HepG2 (cell line): ENCODE measurements at regions not wholly inside any gene's neighbourhood (a gene's known extent, or its start where the extent isn't known, plus 50 kb on each side); places are given as distances from the start of the nearest gene placed in this dataset.
A peak's percentile ranks its signal among the peaks of the same experiment; 100 is the strongest.

Source experiments
- AGO1 ChIP-seq: fragments of 200-400 bp; formaldehyde crosslinking; IDR thresholded peaks from 2 replicates; pipeline ENCODE4 v1.6.1; 2017; ENCODE audit warnings: mild to moderate bottlenecking, low read depth, low read length, moderate library complexity; ENCODE audit not compliant: poor library complexity, severe bottlenecking
- AKAP8 ChIP-seq: sonication (generic); formaldehyde crosslinking; IDR thresholded peaks from 2 replicates; pipeline ENCODE4 v1.5.1; 2020; ENCODE audit warnings: mild to moderate bottlenecking, missing genetic modification reagents
- FOSL1 ChIP-seq: sonication (generic); formaldehyde crosslinking; IDR thresholded peaks from 2 replicates; pipeline ENCODE4 v1.9.0; 2021; ENCODE audit warnings: missing genetic modification reagents, borderline replicate concordance
- MTF1 ChIP-seq: sonication (generic); formaldehyde crosslinking; IDR thresholded peaks from 2 replicates; pipeline ENCODE4 v1.5.0; 2020; ENCODE audit warnings: missing genetic modification reagents
- PHB2 ChIP-seq: fragments of 450-650 bp; IDR thresholded peaks from 2 replicates; pipeline ENCODE4 v1.6.1; 2018; ENCODE audit not compliant: partially characterized antibody
- RBAK ChIP-seq: sonication (generic); formaldehyde crosslinking; IDR thresholded peaks from 2 replicates; pipeline ENCODE4 v1.5.1; 2020; ENCODE audit warnings: mild to moderate bottlenecking, missing genetic modification reagents
- RNF2 ChIP-seq: fragments of 450-650 bp; conservative IDR thresholded peaks from 2 replicates; pipeline ENCODE4 v1.6.1; 2016; ENCODE audit warnings: low read depth
- USF2 ChIP-seq, 2 experiments: sonication (generic) in 1 of 2; formaldehyde crosslinking in 1 of 2; IDR thresholded peaks; 2 replicates each; pipeline versions ENCODE4 v1.5.1 to v1.6.1; 2011 to 2020; ENCODE audit warnings: borderline replicate concordance in 1 of 2, low read depth in 1 of 2, low read length in 1 of 2, mild to moderate bottlenecking in 1 of 2, missing genetic modification reagents in 1 of 2, moderate library complexity in 1 of 2
- ZBTB37 ChIP-seq: sonication (generic); formaldehyde crosslinking; IDR thresholded peaks from 2 replicates; pipeline ENCODE4 v1.4.0; 2020; ENCODE audit warnings: mild to moderate bottlenecking, missing genetic modification reagents
- ZBTB7A ChIP-seq: sonication (generic); formaldehyde crosslinking; IDR thresholded peaks from 2 replicates; pipeline ENCODE4 v1.8.0; 2022; ENCODE audit warnings: mild to moderate bottlenecking, missing genetic modification reagents
- ZMYM4 ChIP-seq: sonication (generic); formaldehyde crosslinking; IDR thresholded peaks from 2 replicates; pipeline ENCODE4 v1.8.1; 2023; ENCODE audit warnings: mild to moderate bottlenecking, missing genetic modification reagents
- ZNF446 ChIP-seq: sonication (generic); formaldehyde crosslinking; IDR thresholded peaks from 2 replicates; pipeline ENCODE4 v1.5.0; 2020; ENCODE audit warnings: mild to moderate bottlenecking, missing genetic modification reagents
- ZNF503 ChIP-seq: sonication (generic); formaldehyde crosslinking; IDR thresholded peaks from 2 replicates; pipeline ENCODE4 v1.4.0; 2020; ENCODE audit warnings: missing genetic modification reagents
- ZNF749 ChIP-seq: sonication (generic); formaldehyde crosslinking; IDR thresholded peaks from 2 replicates; pipeline ENCODE4 v1.8.0; 2022; ENCODE audit warnings: mild to moderate bottlenecking, missing genetic modification reagents, moderate library complexity, borderline replicate concordance
- ZNF777 ChIP-seq: sonication (generic); formaldehyde crosslinking; IDR thresholded peaks from 2 replicates; pipeline ENCODE4 v1.4.0; 2020; ENCODE audit warnings: missing genetic modification reagents
- ZNF800 ChIP-seq: sonication (generic); formaldehyde crosslinking; IDR thresholded peaks from 2 replicates; pipeline ENCODE4 v1.4.0; 2020; ENCODE audit warnings: missing genetic modification reagents
- ZSCAN31 ChIP-seq: sonication (generic); formaldehyde crosslinking; IDR thresholded peaks from 2 replicates; pipeline ENCODE4 v1.5.0; 2020; ENCODE audit warnings: low read depth, mild to moderate bottlenecking, missing genetic modification reagents
- TF ChIP-seq, protein P1 (sequence below): sonication (generic); formaldehyde crosslinking; IDR thresholded peaks from 2 replicates; pipeline ENCODE4 v1.9.0; 2021; ENCODE audit warnings: missing genetic modification reagents, mild to moderate bottlenecking, borderline replicate concordance

GRCh38 chr10:78438907-78439809 is 405.5 kb downstream of the RPS24 start (continued):
- TF ChIP-seq ZNF800 (CRISPR knock-in tag) (no peak), ZMYM4 (CRISPR knock-in tag) (no peak), RNF2 (0 out of 2 replicates have a peak, but pooled peaks have one; percentile 34), ZSCAN31 (CRISPR knock-in tag) (no peak), ZNF777 (CRISPR knock-in tag) (no peak), USF2 (IDR thresholded peaks at IDR 0.05; ENCODE audit: low read depth, low read length) (no peak), USF2 (CRISPR knock-in tag; IDR thresholded peaks at IDR 0.05; ENCODE audit: borderline replicate concordance) (no peak), ZNF503 (no peak), ZBTB7A (CRISPR knock-in tag) (no peak), PHB2 (no peak), AKAP8 (CRISPR knock-in tag) (no peak), AGO1 (no peak), ZNF446 (CRISPR knock-in tag) (no peak), MTF1 (CRISPR knock-in tag) (no peak), RBAK (CRISPR knock-in tag) (no peak), ZNF749 (no peak), ZBTB37 (CRISPR knock-in tag) (no peak), FOSL1 (CRISPR knock-in tag) (peak; percentile 85)
- TF ChIP-seq, protein P1, sequence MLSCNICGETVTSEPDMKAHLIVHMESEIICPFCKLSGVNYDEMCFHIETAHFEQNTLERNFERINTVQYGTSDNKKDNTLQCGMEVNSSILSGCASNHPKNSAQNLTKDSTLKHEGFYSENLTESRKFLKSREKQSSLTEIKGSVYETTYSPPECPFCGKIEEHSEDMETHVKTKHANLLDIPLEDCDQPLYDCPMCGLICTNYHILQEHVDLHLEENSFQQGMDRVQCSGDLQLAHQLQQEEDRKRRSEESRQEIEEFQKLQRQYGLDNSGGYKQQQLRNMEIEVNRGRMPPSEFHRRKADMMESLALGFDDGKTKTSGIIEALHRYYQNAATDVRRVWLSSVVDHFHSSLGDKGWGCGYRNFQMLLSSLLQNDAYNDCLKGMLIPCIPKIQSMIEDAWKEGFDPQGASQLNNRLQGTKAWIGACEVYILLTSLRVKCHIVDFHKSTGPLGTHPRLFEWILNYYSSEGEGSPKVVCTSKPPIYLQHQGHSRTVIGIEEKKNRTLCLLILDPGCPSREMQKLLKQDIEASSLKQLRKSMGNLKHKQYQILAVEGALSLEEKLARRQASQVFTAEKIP (CRISPR knock-in tag) = no peak
